ENCODE measurements at regions not wholly inside any gene's neighbourhood (a gene's known extent, or its start where the extent isn't known, plus 50 kb on each side); places are given as distances from the start of the nearest gene placed in this dataset.

DNA sequence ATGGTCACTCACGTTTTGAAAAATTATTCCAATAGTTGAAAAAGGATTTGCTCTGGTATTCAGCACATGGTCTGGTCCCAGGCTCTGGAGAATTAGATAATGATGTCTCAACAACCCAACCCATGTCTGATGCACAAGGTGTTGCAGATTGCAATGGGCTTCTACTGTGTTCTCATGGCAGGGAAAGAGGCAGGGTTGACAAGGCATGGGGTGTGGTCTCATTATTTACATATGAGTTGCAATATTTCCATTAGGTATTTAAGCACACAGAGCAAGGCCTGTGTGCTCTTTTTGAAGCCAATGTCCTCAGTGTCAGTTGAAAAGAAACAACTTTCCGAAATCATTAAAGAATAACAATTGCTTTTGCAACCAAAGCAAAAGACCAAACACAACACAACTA lies 381.9 kb upstream of the PBX1 start:
- no peak overlapping the region for H3K4ac ChIP-seq (ENCODE audit: low read depth, low read length)
- H2BK20ac ChIP-seq (ENCODE audit: low read depth, low read length, poor library complexity, severe bottlenecking) = no peak overlapping the region
- H3K4me2 ChIP-seq (ENCODE audit: insufficient read depth, insufficient read length, low read length) = no peak overlapping the region
- no peaks in the 10 kb centered on the region for H3K23me2 ChIP-seq (ENCODE audit: insufficient read length, low read depth, low read length, poor library complexity, severe bottlenecking)
- TF ChIP-seq, protein P1, sequence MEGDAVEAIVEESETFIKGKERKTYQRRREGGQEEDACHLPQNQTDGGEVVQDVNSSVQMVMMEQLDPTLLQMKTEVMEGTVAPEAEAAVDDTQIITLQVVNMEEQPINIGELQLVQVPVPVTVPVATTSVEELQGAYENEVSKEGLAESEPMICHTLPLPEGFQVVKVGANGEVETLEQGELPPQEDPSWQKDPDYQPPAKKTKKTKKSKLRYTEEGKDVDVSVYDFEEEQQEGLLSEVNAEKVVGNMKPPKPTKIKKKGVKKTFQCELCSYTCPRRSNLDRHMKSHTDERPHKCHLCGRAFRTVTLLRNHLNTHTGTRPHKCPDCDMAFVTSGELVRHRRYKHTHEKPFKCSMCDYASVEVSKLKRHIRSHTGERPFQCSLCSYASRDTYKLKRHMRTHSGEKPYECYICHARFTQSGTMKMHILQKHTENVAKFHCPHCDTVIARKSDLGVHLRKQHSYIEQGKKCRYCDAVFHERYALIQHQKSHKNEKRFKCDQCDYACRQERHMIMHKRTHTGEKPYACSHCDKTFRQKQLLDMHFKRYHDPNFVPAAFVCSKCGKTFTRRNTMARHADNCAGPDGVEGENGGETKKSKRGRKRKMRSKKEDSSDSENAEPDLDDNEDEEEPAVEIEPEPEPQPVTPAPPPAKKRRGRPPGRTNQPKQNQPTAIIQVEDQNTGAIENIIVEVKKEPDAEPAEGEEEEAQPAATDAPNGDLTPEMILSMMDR (conservative IDR thresholded peaks at IDR 0.05) = no peak
- H3K4me3 Mint-ChIP-seq = no peak overlapping the region
- H3K27me3 Mint-ChIP-seq (ENCODE audit: low read depth) = no peaks in the 10 kb centered on the region
- no peaks in the 10 kb centered on the region for H3K27me3 ChIP-seq (ENCODE audit: insufficient read depth, low read length)
- no peak overlapping the region for H4K5ac ChIP-seq (ENCODE audit: insufficient read length, low read depth, low read length)
- H3K56ac ChIP-seq (ENCODE audit: insufficient read length, low read depth, low read length) = no peak overlapping the region
- no peaks in the 10 kb centered on the region; a peak in 1 of 7 replicates for H3K36me3 Mint-ChIP-seq (ENCODE audit: insufficient read depth in 1 of 3, low read depth in 3 of 3)
- no peak overlapping the region for H3T11ph ChIP-seq (ENCODE audit: low read length)
- H2BK12ac ChIP-seq (ENCODE audit: insufficient read length, low read depth, low read length) = no peak overlapping the region
- H3K27ac ChIP-seq (ENCODE audit: insufficient read length, low read depth, low read length) = no peak overlapping the region
- H2AK5ac ChIP-seq (ENCODE audit: insufficient read length, low read length) = no peak overlapping the region
- no peak for DNase-seq
- H4K8ac ChIP-seq (replicated peaks; ENCODE audit: insufficient read length, low read depth, low read length) = no peak overlapping the region
- H3K18ac ChIP-seq (ENCODE audit: insufficient read length, low read depth, low read length) = no peak overlapping the region
- no peaks in the 10 kb centered on the region for H3K9me3 ChIP-seq (ENCODE audit: control insufficient read depth, low read depth, low read length)
- H4K91ac ChIP-seq (ENCODE audit: insufficient read length, low read depth, low read length) = no peak overlapping the region
- H3K9me3 Mint-ChIP-seq = peaks cover 3% of the 10 kb centered on the region in 2 experiments; a peak in 2 of 5 replicates
- H3K27ac Mint-ChIP-seq = no peak overlapping the region
- no peak overlapping the region for H3K23ac ChIP-seq (ENCODE audit: insufficient read length, low read depth, low read length)
- H3K9ac ChIP-seq (ENCODE audit: extremely low read depth, insufficient read length, low read length) = no peak overlapping the region
- H2BK15ac ChIP-seq (ENCODE audit: low read depth, low read length) = no peak overlapping the region
- H3K14ac ChIP-seq (ENCODE audit: insufficient read depth, low read length) = no peak overlapping the region
- no peak overlapping the region for H2BK120ac ChIP-seq (ENCODE audit: low read depth, low read length, poor library complexity, severe bottlenecking)
- no peaks in the 10 kb centered on the region for H3K79me2 ChIP-seq (ENCODE audit: insufficient read depth, low read length)
- no CpG with 5 or more reads among the region's 2 CpGs for WGBS (ENCODE audit: extremely low coverage, insufficient read length, low lambda C conversion rate)
- H3K4me1 ChIP-seq (ENCODE audit: insufficient read depth, low read length) = no peaks in the 10 kb centered on the region
- no peak overlapping the region for H2AFZ ChIP-seq (ENCODE audit: low read length)
- no peaks in the 10 kb centered on the region for H4K20me1 ChIP-seq (ENCODE audit: control insufficient read depth, insufficient read depth, insufficient read length)
- H3K4me1 Mint-ChIP-seq = peaks cover 5% of the 10 kb centered on the region in 2 experiments; a peak in 1 of 4 replicates
- no peak overlapping the region for H2BK5ac ChIP-seq (ENCODE audit: insufficient read length, low read length)
- H3K79me1 ChIP-seq (ENCODE audit: insufficient read depth, low read depth, low read length, poor library complexity, severe bottlenecking) = no peaks in the 10 kb centered on the region
